ENCODE measurements at regions not wholly inside any gene's neighbourhood (a gene's known extent, or its start where the extent isn't known, plus 50 kb on each side); places are given as distances from the start of the nearest gene placed in this dataset.

DNA sequence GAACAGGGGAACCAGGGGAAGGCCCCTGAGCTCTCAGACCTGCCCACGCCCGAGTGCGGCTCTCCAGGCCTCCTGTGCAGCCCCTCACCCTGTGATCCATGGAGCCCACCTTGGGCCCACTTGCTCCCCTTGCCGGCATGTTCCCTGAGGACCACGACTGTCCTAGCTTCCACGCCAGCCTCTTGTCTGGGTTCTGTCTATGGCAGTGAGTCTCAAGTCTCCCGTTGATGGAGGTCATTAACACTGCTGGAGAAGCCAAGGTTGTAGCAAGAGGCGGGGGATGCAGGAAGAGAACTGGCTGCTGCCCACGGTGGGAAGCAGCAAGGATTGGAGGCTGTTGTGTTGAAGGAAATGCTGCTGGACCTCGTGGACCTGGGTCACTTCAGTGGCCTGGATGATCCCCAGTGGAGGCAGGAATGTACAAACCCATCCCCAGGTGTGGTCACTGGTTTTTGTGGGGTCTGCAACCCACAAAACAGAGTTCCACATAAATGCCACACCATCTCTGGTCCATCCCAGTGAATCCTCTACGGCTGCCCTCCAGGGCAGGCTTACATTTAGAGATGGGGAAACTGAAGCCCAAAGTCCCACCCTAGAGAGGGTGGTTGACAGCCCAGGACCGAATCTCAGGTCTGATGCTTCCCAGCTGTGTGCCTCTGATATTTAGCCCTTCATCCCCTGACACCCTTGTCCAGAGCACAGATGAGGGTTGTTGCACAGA is 150.3 kb downstream of the NDUFA10 start:
- no peak for DNase-seq (ENCODE audit: low read depth, low spot score)
- Histone ChIP-seq H3K27ac (ENCODE audit: low read length) (no peak overlapping the region), H3K27me3 (ENCODE audit: control insufficient read depth, insufficient read depth, low read length) (no peaks in the 10 kb centered on the region), H3K4me3 (ENCODE audit: low read length) (no peak overlapping the region), H3K36me3 (ENCODE audit: control insufficient read depth, insufficient read depth, low read length) (no peaks in the 10 kb centered on the region), H3K4me1 (ENCODE audit: control insufficient read depth, insufficient read depth, low read length) (no peaks in the 10 kb centered on the region), H3K9me3 (ENCODE audit: control insufficient read depth, insufficient read depth, low read length) (no peaks in the 10 kb centered on the region)
- WGBS (ENCODE audit: insufficient coverage, insufficient read length), result no CpG with 5 or more reads among the region's 12 CpGs

DNA sequence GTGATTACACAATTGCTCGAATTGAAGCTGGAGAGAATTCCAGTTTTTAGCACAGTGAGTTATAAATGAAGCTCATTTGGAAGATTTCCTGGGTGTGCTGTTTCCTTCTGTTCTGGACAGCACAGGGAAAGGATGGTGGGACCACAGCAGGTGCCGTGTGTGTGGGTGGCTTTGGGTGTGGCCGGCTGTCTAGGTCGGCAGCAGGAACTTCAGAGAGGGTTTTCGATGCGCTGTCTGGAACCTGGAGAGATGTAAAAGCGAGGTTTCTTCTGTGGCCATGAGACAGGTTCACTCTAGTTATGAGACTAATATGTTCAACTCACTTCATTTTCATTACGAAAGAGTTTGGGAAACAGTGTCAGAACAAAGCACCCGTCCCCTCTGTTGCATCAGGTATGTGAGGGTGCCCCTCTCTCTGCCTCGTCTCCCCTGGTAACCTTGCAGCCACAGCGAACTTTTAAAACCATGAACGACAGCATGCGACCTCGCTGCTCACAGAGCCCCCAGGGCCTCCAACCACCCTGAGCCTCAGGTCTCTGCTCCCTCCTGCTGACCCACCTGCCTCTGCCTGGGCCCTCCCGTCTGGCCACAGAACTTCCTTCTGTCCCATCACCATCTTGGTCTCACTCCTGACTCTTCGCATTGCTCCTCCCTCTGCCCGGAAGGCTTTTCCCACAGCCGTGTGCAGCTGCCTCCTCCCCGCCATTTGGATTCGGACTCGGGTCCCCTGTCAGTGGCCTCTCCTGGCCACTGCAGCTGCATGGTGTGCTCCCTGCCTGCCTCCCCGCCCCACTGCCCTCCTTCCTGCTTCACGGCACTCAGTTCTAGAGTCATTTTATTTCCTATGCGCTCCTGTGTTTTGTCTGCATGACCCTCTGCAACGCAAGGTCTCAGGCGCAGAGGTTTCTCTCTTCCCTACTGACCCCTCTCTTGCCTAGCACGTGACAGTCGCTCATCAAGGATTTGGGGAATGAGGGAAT is 151.2 kb downstream of the NDUFA10 start:
- H3K4me1 ChIP-seq (ENCODE audit: control insufficient read depth, insufficient read depth, low read length), result no peaks in the 10 kb centered on the region
- WGBS (ENCODE audit: insufficient coverage, insufficient read length), result no CpG with 5 or more reads among the region's 28 CpGs
- no peak overlapping the region for H3K27ac ChIP-seq (ENCODE audit: low read length)
- no peaks in the 10 kb centered on the region for H3K27me3 ChIP-seq (ENCODE audit: control insufficient read depth, insufficient read depth, low read length)
- no peaks in the 10 kb centered on the region for H3K9me3 ChIP-seq (ENCODE audit: control insufficient read depth, insufficient read depth, low read length)
- no peak for DNase-seq (ENCODE audit: low read depth, low spot score)
- H3K4me3 ChIP-seq (ENCODE audit: low read length), result no peak overlapping the region
- no peaks in the 10 kb centered on the region for H3K36me3 ChIP-seq (ENCODE audit: control insufficient read depth, insufficient read depth, low read length)

DNA sequence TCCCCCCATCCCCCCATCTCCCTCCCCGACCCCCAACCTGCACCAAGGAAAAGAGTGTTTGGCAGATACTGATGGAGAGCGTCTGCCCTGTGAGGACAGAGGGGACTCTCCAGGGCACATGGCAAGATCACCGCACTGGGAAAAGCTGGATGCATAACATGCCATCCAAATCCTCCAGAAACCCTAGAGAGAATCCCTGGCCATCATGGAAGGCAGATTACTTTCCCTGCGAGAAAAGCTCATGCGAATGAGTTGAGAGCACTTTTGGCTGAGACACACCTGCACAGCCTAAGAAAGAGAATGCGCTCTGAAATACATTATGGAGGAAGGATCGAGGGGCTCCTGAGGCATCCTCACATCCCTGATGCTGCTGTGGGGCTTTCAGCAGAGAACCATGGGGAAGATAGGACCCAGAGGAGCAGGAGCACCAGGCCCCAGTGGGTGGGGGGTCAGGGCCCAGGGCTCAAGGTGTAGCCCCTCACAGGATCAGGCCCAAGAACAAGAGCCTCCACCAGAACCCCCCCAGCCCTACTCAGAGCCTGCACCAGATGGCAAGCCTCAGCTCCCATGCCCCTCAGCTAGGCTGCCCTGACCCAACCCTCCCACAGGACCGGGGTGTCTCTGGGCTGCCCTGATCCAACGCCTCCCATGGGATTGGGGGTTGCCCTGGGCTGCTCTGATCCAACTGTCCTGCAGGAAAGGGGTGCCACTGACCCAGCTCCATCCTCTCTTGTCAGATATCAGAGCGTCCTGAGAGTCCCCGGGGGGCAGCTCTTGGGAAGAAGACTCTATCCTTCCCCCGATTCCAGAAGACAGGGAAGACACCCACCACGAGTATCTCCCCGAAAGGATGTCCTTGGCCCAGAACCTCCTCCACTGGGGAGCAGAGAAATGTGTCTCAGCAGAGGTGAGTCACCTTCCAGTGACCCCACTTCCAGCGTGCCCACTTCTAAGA is 153.4 kb downstream of the NDUFA10 start:
- Histone ChIP-seq H3K27me3 (ENCODE audit: control insufficient read depth, insufficient read depth, low read length) (no peaks in the 10 kb centered on the region), H3K27ac (ENCODE audit: low read length) (no peak overlapping the region), H3K4me3 (ENCODE audit: low read length) (no peak overlapping the region), H3K4me1 (ENCODE audit: control insufficient read depth, insufficient read depth, low read length) (no peaks in the 10 kb centered on the region), H3K36me3 (ENCODE audit: control insufficient read depth, insufficient read depth, low read length) (no peaks in the 10 kb centered on the region), H3K9me3 (ENCODE audit: control insufficient read depth, insufficient read depth, low read length) (no peaks in the 10 kb centered on the region; the same call in 1 of the 2 replicates)
- WGBS (ENCODE audit: insufficient coverage, insufficient read length), result no CpG with 5 or more reads among the region's 15 CpGs
- DNase-seq (ENCODE audit: low read depth, low spot score), result no peak

DNA sequence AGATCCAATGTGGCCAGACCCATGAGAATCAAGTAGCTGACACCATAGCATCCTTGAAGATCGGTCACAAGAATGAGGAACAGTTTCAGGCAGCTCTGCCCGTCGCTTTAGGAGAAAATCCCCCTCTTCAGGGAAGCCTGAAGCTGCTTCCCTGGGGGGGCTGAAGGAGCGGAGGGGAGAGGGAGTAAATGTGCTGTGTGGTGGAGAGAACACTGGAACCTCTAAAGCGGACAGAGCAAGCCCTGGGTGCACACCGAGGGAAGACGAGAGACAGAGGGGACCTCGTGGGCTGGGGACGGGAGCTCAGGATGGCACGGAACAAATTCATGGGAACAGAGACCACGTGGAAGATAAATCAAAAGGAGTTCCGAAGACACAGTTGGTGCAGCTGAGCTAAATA is 154.3 kb downstream of the NDUFA10 start:
- WGBS (ENCODE audit: insufficient coverage, insufficient read length), result no CpG with 5 or more reads among the region's 12 CpGs
- no peak overlapping the region for H3K4me3 ChIP-seq (ENCODE audit: low read length)
- H3K36me3 ChIP-seq (ENCODE audit: control insufficient read depth, insufficient read depth, low read length), result no peaks in the 10 kb centered on the region

GRCh38 chr2:239870276-239870675 is 154.9 kb downstream of the NDUFA10 start:
- WGBS (ENCODE audit: insufficient coverage, insufficient read length), result no CpG with 5 or more reads among the region's 12 CpGs
- H3K36me3 ChIP-seq (ENCODE audit: control insufficient read depth, insufficient read depth, low read length), result no peaks in the 10 kb centered on the region
- no peak overlapping the region for H3K4me3 ChIP-seq (ENCODE audit: low read length)

More for the DNA sequence above, 154.3 kb downstream of the NDUFA10 start:
- Histone ChIP-seq H3K27me3 (ENCODE audit: control insufficient read depth, insufficient read depth, low read length) (no peaks in the 10 kb centered on the region), H3K9me3 (ENCODE audit: control insufficient read depth, insufficient read depth, low read length) (no peaks in the 10 kb centered on the region; the same call in 1 of the 2 replicates), H3K4me1 (ENCODE audit: control insufficient read depth, insufficient read depth, low read length) (no peaks in the 10 kb centered on the region), H3K27ac (ENCODE audit: low read length) (no peak overlapping the region)
- DNase-seq (ENCODE audit: low read depth, low spot score), result no peak

GRCh38 chr2:239869272-239870155 is 155.6 kb downstream of the NDUFA10 start:
- no peaks in the 10 kb centered on the region; the same call in 1 of the 2 replicates for H3K9me3 ChIP-seq (ENCODE audit: control insufficient read depth, insufficient read depth, low read length)
- H3K36me3 ChIP-seq (ENCODE audit: control insufficient read depth, insufficient read depth, low read length), result no peaks in the 10 kb centered on the region
- no peak for DNase-seq (ENCODE audit: low read depth, low spot score)
- WGBS (ENCODE audit: insufficient coverage, insufficient read length), result 100% methylated on average over 1 of the region's 29 CpGs
- H3K4me1 ChIP-seq (ENCODE audit: control insufficient read depth, insufficient read depth, low read length), result no peaks in the 10 kb centered on the region
- no peaks in the 10 kb centered on the region for H3K27me3 ChIP-seq (ENCODE audit: control insufficient read depth, insufficient read depth, low read length)
- no peak overlapping the region for H3K4me3 ChIP-seq (ENCODE audit: low read length)
- H3K27ac ChIP-seq (ENCODE audit: low read length), result no peak overlapping the region

More at GRCh38 chr2:239870276-239870675, 154.9 kb downstream of the NDUFA10 start:
- no peak for DNase-seq (ENCODE audit: low read depth, low spot score)
- no peaks in the 10 kb centered on the region for H3K27me3 ChIP-seq (ENCODE audit: control insufficient read depth, insufficient read depth, low read length)
- H3K27ac ChIP-seq (ENCODE audit: low read length), result no peak overlapping the region
- no peaks in the 10 kb centered on the region for H3K4me1 ChIP-seq (ENCODE audit: control insufficient read depth, insufficient read depth, low read length)
- no peaks in the 10 kb centered on the region; the same call in 1 of the 2 replicates for H3K9me3 ChIP-seq (ENCODE audit: control insufficient read depth, insufficient read depth, low read length)

DNA sequence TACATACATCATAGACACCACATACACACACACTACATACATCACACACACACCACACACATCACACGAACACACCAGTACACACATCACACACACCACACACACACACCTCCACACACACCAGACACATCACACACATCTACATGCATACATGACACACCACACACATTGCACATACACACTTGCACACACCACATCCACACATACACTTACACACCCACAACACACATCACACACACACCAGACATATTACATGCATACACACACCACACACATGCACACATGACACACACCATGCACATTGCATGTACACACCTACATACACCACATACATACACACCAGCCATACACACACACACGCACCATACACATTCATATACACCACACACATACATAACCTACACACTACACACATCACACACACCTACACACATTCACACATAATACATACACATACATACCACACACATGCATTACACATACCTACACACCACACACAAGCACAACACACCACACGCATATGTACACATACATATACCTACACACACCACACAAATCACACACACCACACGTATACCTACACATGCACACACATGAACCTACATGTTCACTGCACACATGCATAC is 156.5 kb downstream of the NDUFA10 start:
- H3K9me3 ChIP-seq (ENCODE audit: control insufficient read depth, insufficient read depth, low read length), result no peaks in the 10 kb centered on the region; the same call in 1 of the 2 replicates
- H3K4me1 ChIP-seq (ENCODE audit: control insufficient read depth, insufficient read depth, low read length), result no peaks in the 10 kb centered on the region
- 100% methylated on average over 4 of the region's 4 CpGs for WGBS (ENCODE audit: insufficient coverage, insufficient read length)
- DNase-seq (ENCODE audit: low read depth, low spot score), result no peak
- H3K36me3 ChIP-seq (ENCODE audit: control insufficient read depth, insufficient read depth, low read length), result no peaks in the 10 kb centered on the region
- no peak overlapping the region for H3K27ac ChIP-seq (ENCODE audit: low read length)
- H3K4me3 ChIP-seq (ENCODE audit: low read length), result no peak overlapping the region
- H3K27me3 ChIP-seq (ENCODE audit: control insufficient read depth, insufficient read depth, low read length), result no peaks in the 10 kb centered on the region

GRCh38 chr2:239866778-239867177 is 158.4 kb downstream of the NDUFA10 start:
- Histone ChIP-seq H3K36me3 (ENCODE audit: control insufficient read depth, insufficient read depth, low read length) (no peaks in the 10 kb centered on the region), H3K27me3 (ENCODE audit: control insufficient read depth, insufficient read depth, low read length) (no peaks in the 10 kb centered on the region), H3K4me1 (ENCODE audit: control insufficient read depth, insufficient read depth, low read length) (no peaks in the 10 kb centered on the region), H3K9me3 (ENCODE audit: control insufficient read depth, insufficient read depth, low read length) (no peaks in the 10 kb centered on the region; the same call in 1 of the 2 replicates), H3K4me3 (ENCODE audit: low read length) (no peak overlapping the region), H3K27ac (ENCODE audit: low read length) (no peak overlapping the region)
- WGBS (ENCODE audit: insufficient coverage, insufficient read length), result 100% methylated on average over 3 of the region's 3 CpGs
- DNase-seq (ENCODE audit: low read depth, low spot score), result no peak

GRCh38 chr2:239866350-239866749 is 158.8 kb downstream of the NDUFA10 start:
- WGBS (ENCODE audit: insufficient coverage, insufficient read length), result 100% methylated on average over 1 of the region's 1 CpG

More at GRCh38 chr2:239866350-239866749, 158.8 kb downstream of the NDUFA10 start:
- Histone ChIP-seq H3K36me3 (ENCODE audit: control insufficient read depth, insufficient read depth, low read length) (no peaks in the 10 kb centered on the region), H3K27me3 (ENCODE audit: control insufficient read depth, insufficient read depth, low read length) (no peaks in the 10 kb centered on the region), H3K4me3 (ENCODE audit: low read length) (no peak overlapping the region), H3K27ac (ENCODE audit: low read length) (no peak overlapping the region), H3K9me3 (ENCODE audit: control insufficient read depth, insufficient read depth, low read length) (no peaks in the 10 kb centered on the region; the same call in 1 of the 2 replicates), H3K4me1 (ENCODE audit: control insufficient read depth, insufficient read depth, low read length) (no peaks in the 10 kb centered on the region)
- no peak for DNase-seq (ENCODE audit: low read depth, low spot score)
